CD4-positive, alpha-beta T cell treated with Interleukin-15 for 1 hour (primary cell): ENCODE measurements at regions not wholly inside any gene's neighbourhood (a gene's known extent, or its start where the extent isn't known, plus 50 kb on each side); places are given as distances from the start of the nearest gene placed in this dataset.

Experiments used
- DNase-seq: peaks from one replicate; pipeline ENCODE4 v3.0.0-alpha.2; 2020

GRCh38 chr6:125665295-125665814, 84.1 kb upstream of the HEY2 start:
- no peak for DNase-seq

GRCh38 chr6:125667326-125667725, 82.1 kb upstream of the HEY2 start:
- DNase-seq: no peak

GRCh38 chr6:125668071-125668470, 81.4 kb upstream of the HEY2 start:
- no peak for DNase-seq

- no peak for DNase-seq
Observed at GRCh38 chr6:125670568-125670967, 78.9 kb upstream of the HEY2 start.

- DNase-seq: no peak
Observed at GRCh38 chr6:125671323-125671722, 78.1 kb upstream of the HEY2 start.

- no peak for DNase-seq
Observed at GRCh38 chr6:125674230-125674629, 75.2 kb upstream of the HEY2 start.

- DNase-seq: no peak
Observed at GRCh38 chr6:125678601-125679000, 70.8 kb upstream of the HEY2 start.

GRCh38 chr6:125679128-125679527, 70.3 kb upstream of the HEY2 start:
- DNase-seq: no peak

- no peak for DNase-seq
Observed at GRCh38 chr6:125679651-125680050, 69.8 kb upstream of the HEY2 start.

GRCh38 chr6:125682939-125683338, 66.5 kb upstream of the HEY2 start:
- DNase-seq: no peak

- no peak for DNase-seq
Observed at GRCh38 chr6:125688138-125688537, 61.3 kb upstream of the HEY2 start.

GRCh38 chr6:125693480-125693879, 56.0 kb upstream of the HEY2 start:
- DNase-seq: no peak

- DNase-seq: no peak
Observed at GRCh38 chr6:125699591-125699990, 49.8 kb upstream of the HEY2 start.
